GM18519 (cell line): ENCODE measurements at regions not wholly inside any gene's neighbourhood (a gene's known extent, or its start where the extent isn't known, plus 50 kb on each side); places are given as distances from the start of the nearest gene placed in this dataset.

Experiments used
- ATAC-seq: cut with Tn5 transposase; IDR thresholded peaks from one replicate; pipeline ENCODE4 v1.9.1; 2021; ENCODE audit warnings: mild to moderate bottlenecking, moderate library complexity; ENCODE audit not compliant: unreplicated experiment, low FRiP score

GRCh38 chr11:95451682-95452081 lies 220.7 kb upstream of the SESN3 start:
- ATAC-seq, result no peak

GRCh38 chr11:95451261-95451660 lies 220.3 kb upstream of the SESN3 start:
- ATAC-seq, result no peak

GRCh38 chr11:95450547-95451123 lies 219.6 kb upstream of the SESN3 start:
- no peak for ATAC-seq

DNA sequence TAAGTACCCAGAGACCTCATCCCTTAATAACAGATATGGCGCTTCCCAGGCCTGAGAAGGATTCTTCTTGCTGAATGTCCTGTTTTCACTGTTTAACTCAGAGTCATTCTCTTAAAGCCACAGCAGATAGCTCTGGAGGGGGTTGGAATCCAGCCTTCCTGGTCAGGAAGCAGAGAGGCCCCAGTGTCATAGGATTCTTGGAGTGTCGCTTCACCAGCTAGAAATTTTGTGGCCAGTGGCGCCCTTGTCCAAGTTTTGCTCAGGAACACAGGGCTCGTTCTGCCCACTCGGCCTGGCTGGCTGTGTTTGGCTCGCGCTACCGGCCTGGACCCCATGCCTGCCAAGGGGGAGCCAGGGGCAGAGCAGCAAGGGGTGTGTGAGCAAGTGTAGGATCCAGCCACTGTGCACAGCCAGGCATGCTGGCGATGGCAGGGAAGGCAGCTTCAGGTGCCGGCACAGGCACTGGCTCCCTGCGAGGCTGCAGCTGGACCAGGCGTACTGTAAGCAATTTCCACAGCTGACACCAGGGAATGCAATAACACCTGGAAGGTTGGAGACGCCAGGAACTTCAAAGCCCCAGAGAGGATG lies 214.8 kb upstream of the SESN3 start:
- no peak for ATAC-seq

- ATAC-seq, result no peak
These were observed 213.6 kb upstream of the SESN3 start for GRCh38 chr11:95444309-95445241.

DNA sequence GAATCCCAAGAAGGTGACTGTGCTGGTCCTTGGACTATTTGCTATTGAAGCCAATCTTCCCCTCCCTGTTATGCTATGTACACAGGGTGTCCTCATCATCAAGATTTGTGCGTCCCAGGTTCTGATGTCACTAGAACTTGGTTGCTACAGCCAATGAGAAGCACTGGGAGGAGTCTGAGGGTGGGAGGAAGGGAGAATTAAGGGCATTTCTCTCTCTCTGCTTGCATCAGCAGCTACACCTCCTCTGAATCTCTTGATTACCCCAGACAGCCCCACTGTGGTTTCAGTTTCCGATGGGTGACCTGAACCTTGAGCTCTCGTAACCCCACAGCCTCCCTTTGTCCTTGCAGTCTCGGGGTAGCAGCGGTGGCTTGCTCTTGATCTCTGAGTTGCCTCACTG lies 212.4 kb upstream of the SESN3 start:
- no peak for ATAC-seq

DNA sequence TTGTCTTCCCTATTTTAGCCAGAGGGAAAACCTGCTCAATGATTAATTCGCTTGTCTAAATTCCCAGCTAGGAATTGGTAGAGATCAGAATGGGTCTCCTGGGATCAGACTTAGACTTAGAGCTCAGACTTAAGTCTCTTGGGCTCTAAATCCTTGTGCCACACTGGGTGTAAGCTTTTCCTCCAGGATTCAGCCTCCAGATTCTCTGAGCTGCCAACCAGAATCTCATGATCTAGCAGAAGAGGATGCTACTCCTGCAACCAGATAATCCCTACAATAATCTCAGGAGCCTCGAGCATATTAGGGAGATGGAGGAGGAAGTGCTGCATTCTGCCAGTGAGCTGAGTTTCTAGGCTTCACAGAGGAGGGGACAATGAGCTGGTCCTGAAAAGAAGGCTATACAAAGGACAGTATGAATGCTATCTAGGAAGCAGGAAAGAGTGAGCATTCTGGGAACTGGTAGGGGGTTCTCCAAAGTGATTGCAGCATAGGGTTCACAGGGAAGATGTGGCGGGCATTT lies 211.6 kb upstream of the SESN3 start:
- no peak for ATAC-seq

DNA sequence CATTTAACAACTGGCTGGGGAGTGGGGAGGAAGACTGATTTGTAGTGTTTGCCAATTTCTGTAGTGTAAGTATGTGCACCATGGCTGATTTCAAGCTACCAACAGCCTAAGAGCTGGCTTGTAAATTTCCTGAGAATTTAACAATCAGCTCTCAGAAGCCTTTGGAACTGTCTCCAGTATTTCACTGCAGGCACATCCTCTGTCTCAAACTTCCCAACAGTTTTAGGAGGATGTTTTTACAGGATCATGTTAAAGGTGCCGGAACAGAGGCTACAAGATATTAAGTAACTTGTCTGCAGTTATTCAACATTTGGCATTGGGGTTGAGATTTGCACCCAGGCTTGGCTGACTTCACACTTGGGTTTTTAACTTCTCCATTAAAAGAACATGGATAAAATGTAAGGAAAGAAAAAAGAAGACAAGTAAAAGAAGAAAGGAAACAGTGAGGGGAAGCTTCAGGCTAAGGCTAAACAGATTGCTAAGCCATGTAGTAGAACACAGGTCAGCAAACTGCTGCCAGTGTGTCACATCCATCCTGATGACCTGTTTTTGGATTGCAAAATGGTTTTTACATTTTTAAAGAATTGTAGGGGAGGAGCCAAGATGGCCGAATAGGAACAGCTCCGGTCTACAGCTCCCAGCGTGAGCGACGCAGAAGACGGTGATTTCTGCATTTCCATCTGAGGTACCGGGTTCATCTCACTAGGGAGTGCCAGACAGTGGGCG lies 204.8 kb upstream of the SESN3 start:
- no peak for ATAC-seq

GRCh38 chr11:95435192-95435591 lies 204.2 kb upstream of the SESN3 start:
- no peak for ATAC-seq

DNA sequence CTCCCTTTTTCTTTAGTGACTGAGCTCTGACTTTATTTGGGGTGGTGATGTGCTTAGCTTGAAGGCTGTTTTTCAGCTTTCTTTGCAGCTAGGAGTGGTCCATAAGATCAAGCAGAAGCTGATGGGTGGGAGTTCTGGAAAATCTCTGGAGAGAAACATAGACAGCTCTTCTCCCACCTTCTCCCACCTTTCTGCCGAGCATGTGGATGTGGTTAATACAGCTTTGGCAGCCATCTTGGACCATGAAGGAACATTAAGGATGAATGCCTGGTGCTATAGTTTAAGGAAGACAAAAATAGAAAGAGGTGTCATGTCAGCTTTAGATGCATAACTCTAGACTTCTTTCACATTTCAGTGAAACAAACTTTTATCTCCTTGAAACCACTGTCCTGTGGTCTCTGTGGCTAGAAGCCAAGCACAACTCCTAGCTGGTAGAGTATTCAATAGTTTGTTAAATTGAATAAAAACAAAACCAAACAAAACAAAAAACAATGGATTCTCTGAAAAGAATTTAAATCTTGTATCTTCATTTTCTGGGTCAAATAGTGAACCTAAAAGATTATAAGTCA lies 203.6 kb upstream of the SESN3 start:
- ATAC-seq, result no peak

DNA sequence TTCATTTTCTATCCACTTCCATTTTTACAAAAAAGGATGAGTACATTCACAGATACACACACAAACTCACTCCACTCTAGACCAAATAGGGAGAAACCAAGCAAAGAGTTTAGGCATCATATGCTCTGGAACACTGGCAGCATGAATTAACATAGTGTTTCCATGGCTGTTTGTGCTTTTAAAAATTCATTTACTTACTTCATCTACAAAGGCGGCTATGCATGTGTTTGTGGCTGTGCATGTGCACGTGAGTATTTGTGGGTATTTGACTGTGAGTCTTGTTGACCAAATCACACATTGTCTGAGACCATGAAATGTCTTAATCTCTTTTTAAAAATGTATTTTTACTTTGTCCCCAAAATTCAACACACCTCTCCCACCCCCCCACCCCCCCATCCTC lies 203.0 kb upstream of the SESN3 start:
- no peak for ATAC-seq

DNA sequence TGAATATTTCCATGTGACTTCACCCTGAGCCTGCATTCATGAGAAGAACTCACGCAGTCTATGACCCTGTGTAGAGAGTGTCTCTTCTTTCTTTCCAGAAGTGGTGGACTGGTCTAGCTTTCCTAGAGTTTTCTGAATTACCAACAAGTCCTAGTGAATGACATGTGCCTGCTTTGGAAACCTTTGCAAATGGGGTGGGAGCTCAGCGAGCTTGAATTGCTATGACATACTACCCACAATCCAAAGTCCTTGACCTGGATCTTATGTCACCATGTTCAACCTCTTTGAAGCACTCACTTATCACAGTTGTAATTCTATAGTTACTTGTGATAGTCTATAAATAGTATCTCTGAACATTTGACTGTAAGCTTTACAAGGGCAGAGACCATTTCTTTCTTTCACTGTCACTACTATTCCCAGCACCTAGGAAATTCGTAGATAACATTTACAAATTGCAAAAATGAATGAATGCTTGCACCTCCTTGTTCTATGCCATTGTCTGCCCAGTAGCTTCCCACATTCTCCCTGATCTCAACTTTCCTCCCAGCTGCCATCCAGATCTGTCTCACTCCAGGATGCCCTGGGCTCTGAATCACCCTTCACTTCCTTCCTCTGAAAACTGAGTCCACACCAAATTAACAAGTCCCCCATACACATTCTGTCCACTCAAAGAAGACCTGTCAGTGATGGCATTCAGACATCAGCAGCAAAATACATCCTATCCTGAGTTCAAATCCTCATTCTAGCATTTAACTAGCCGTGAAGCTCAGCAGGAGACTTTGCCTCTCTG lies 201.9 kb upstream of the SESN3 start:
- ATAC-seq, result no peak

GRCh38 chr11:95429376-95429907 lies 198.4 kb upstream of the SESN3 start:
- ATAC-seq, result no peak

DNA sequence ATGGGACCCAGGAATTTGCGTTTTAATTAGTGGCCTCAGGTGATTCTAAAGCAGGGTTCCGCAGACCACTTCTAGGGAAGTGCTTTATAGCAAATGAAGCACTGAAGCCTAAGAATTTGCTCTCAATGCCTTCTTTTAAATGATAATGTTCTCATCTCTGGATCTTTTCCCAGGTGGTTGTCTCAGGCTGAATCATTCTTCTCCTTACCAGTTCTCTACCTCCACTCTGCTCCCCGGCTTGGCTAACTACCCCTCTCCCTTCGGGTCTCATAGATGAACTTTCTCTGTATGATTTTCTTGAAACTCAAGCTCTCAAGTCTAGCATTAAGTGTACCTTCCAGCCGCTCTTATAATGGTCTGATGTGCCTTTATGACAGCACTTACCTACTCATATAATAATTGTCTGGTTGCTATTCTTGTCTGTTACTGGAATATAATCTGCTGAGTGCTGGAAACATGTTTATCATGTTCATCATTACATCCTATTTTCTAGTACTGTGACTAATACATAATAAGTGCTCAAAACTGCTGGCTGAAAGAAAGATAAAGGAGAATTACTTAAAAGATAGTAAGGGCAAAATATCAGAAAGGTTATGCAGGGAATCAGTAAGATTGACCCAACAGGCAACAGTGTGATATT lies 195.9 kb upstream of the SESN3 start:
- no peak for ATAC-seq

DNA sequence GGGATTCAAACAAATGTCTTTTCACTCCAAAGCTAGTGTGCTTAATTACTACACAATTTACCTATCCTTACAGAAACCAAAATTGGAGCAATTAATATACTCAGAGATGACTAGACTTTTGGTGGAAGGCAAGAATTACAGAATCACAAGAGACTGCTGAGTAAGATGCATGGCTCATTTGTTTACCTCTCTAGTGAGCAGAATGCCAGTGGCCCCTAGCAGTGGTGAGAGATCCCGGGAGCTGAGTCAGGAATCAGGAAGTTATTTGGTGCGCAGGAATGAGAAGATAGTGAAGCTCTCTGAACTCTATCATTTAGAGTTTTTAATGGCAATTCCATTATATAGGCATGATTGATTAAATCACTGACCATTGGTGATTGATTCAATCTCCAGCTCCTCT lies 188.9 kb upstream of the SESN3 start:
- ATAC-seq, result no peak

DNA sequence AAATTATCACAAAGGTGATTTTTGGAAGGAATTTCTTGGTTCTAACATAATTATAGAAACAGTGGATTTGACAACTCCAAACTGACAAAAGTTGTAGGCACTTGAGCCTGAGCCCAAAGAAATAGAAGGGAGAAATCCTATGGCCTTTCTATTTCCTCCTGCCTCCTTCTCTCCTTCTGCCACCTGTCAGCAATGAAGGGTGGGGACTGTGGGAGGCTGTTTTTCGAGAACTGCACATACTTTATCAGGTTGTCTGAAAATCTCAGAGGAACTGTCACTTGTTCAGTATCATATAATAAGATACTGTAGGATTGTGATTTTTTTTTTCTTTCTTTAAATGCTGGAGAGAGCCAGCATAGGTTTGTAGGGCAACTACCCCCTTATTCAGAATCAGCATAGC lies 187.9 kb upstream of the SESN3 start:
- no peak for ATAC-seq

- no peak for ATAC-seq
These were observed 186.8 kb upstream of the SESN3 start for GRCh38 chr11:95417832-95418231.

GRCh38 chr11:95415837-95416304 lies 184.9 kb upstream of the SESN3 start:
- ATAC-seq, result no peak

- ATAC-seq, result no peak
These were observed 183.2 kb upstream of the SESN3 start for GRCh38 chr11:95414217-95414616.
